ENCODE measurements at regions not wholly inside any gene's neighbourhood (a gene's known extent, or its start where the extent isn't known, plus 50 kb on each side); places are given as distances from the start of the nearest gene placed in this dataset.
A peak's percentile ranks its signal among the peaks of the same experiment; 100 is the strongest.

- DNase-seq: no peak
Observed at GRCh38 chr2:35416391-35417140, 939.0 kb upstream of the CRIM1 start.

- no peak for DNase-seq
Observed at GRCh38 chr2:35415942-35416341, 939.6 kb upstream of the CRIM1 start.

- no peak for DNase-seq
Observed at GRCh38 chr2:35415282-35415681, 940.3 kb upstream of the CRIM1 start.

GRCh38 chr2:35410431-35411061 lies 945.0 kb upstream of the CRIM1 start:
- DNase-seq: peak in 1 of 2 donors; percentile 16

- DNase-seq: no peak
Observed at GRCh38 chr2:35409762-35410161, 945.8 kb upstream of the CRIM1 start.

- DNase-seq: no peak
Observed at GRCh38 chr2:35408320-35408719, 947.3 kb upstream of the CRIM1 start.

- DNase-seq: no peak
Observed at GRCh38 chr2:35391736-35392442, 963.7 kb upstream of the CRIM1 start.

- DNase-seq: no peak
Observed at GRCh38 chr2:35378791-35379190, 976.8 kb upstream of the CRIM1 start.

GRCh38 chr2:35374845-35375244 lies 980.7 kb upstream of the CRIM1 start:
- no peak for DNase-seq

GRCh38 chr2:35365859-35366258 lies 989.7 kb upstream of the CRIM1 start:
- no peak for DNase-seq

GRCh38 chr2:35356332-35356731 lies 999.2 kb upstream of the CRIM1 start:
- no peak for DNase-seq

- DNase-seq: no peak
Observed at GRCh38 chr2:35355056-35355455, 1000.5 kb upstream of the CRIM1 start.

- DNase-seq: no peak
Observed at GRCh38 chr2:35347561-35347960, 1008.0 kb upstream of the CRIM1 start.

GRCh38 chr2:35343135-35343534 lies 1012.4 kb upstream of the CRIM1 start:
- DNase-seq: no peak

- no peak for DNase-seq
Observed at GRCh38 chr2:35339211-35339610, 1016.4 kb upstream of the CRIM1 start.

- no peak for DNase-seq
Observed at GRCh38 chr2:35337922-35338321, 1017.7 kb upstream of the CRIM1 start.

- no peak for DNase-seq
Observed at GRCh38 chr2:35314049-35314448, 1041.5 kb upstream of the CRIM1 start.

- no peak for DNase-seq
Observed at GRCh38 chr2:35301369-35301768, 1054.2 kb upstream of the CRIM1 start.

- DNase-seq: no peak
Observed at GRCh38 chr2:35298493-35298892, 1057.1 kb upstream of the CRIM1 start.

GRCh38 chr2:35297403-35297802 lies 1058.2 kb upstream of the CRIM1 start:
- no peak for DNase-seq

GRCh38 chr2:35294636-35295263 lies 1060.8 kb upstream of the CRIM1 start:
- no peak for DNase-seq

GRCh38 chr2:35293261-35293660 lies 1062.3 kb upstream of the CRIM1 start:
- DNase-seq: no peak

- DNase-seq: no peak
Observed at GRCh38 chr2:35292199-35292598, 1063.4 kb upstream of the CRIM1 start.

- DNase-seq: no peak
Observed at GRCh38 chr2:35281702-35282101, 1073.9 kb upstream of the CRIM1 start.
